ENCODE measurements at regions not wholly inside any gene's neighbourhood (a gene's known extent, or its start where the extent isn't known, plus 50 kb on each side); places are given as distances from the start of the nearest gene placed in this dataset.

GRCh38 chr9:86774116-86774515, 173.2 kb downstream of the GAS1 start:
- no peak for DNase-seq (ENCODE audit: low read depth in 2 of 2)
- H3K4me1 ChIP-seq (ENCODE audit: control insufficient read depth, extremely low read depth, insufficient read depth, low read length) = no peaks in the 10 kb centered on the region
- H3K4me2 ChIP-seq (ENCODE audit: extremely low read depth, insufficient read depth, low read length) = no peak overlapping the region

GRCh38 chr9:86773422-86773945, 173.8 kb downstream of the GAS1 start:
- no peak overlapping the region for H2AFZ ChIP-seq (ENCODE audit: low read length)
- TF ChIP-seq CTCF (conservative IDR thresholded peaks at IDR 0.05 in 1 of 2, IDR thresholded peaks at IDR 0.05 in 1 of 2; ENCODE audit: low read depth in 1 of 2, low read length in 2 of 2) (no peak), EZH2 (IDR thresholded peaks at IDR 0.05; ENCODE audit: low read length, missing control alignments) (no peak)
- H3K9me3 ChIP-seq (ENCODE audit: control insufficient read depth, insufficient read depth, low read depth, low read length) = no peaks in the 10 kb centered on the region
- H3K4me2 ChIP-seq (ENCODE audit: extremely low read depth, insufficient read depth, low read length) = no peak overlapping the region
- H3K4me1 ChIP-seq (ENCODE audit: control insufficient read depth, extremely low read depth, insufficient read depth, low read length) = no peaks in the 10 kb centered on the region
- no peak overlapping the region for H3K9ac ChIP-seq (ENCODE audit: insufficient read depth, low read length)
- no peaks in the 10 kb centered on the region for H3K36me3 ChIP-seq (ENCODE audit: control insufficient read depth, insufficient read depth, low read length)
- H3K4me3 ChIP-seq (replicated peaks in 1 of 4; ENCODE audit: control extremely low read depth in 1 of 4, insufficient read depth in 1 of 4, low read depth in 3 of 4, low read length in 4 of 4) = no peak overlapping the region
- DNase-seq (ENCODE audit: low read depth in 2 of 2) = no peak
- H3K27me3 ChIP-seq (ENCODE audit: control insufficient read depth, insufficient read depth, low read length) = peaks cover 2% of the 10 kb centered on the region
- H3K27ac ChIP-seq (ENCODE audit: insufficient read depth, low read length) = no peak overlapping the region
- H3K79me2 ChIP-seq (ENCODE audit: control insufficient read depth, insufficient read depth, low read length) = no peaks in the 10 kb centered on the region
- no peaks in the 10 kb centered on the region for H4K20me1 ChIP-seq (ENCODE audit: control insufficient read depth, extremely low read depth, insufficient read depth, low read length)

More at GRCh38 chr9:86774116-86774515, 173.2 kb downstream of the GAS1 start:
- H3K9ac ChIP-seq (ENCODE audit: insufficient read depth, low read length) = no peak overlapping the region
- no peak overlapping the region for H3K4me3 ChIP-seq (replicated peaks in 1 of 4; ENCODE audit: control extremely low read depth in 1 of 4, insufficient read depth in 1 of 4, low read depth in 3 of 4, low read length in 4 of 4)
- H2AFZ ChIP-seq (ENCODE audit: low read length) = no peak overlapping the region
- no peaks in the 10 kb centered on the region for H3K79me2 ChIP-seq (ENCODE audit: control insufficient read depth, insufficient read depth, low read length)
- H3K27me3 ChIP-seq (ENCODE audit: control insufficient read depth, insufficient read depth, low read length) = peaks cover 2% of the 10 kb centered on the region
- no peaks in the 10 kb centered on the region for H4K20me1 ChIP-seq (ENCODE audit: control insufficient read depth, extremely low read depth, insufficient read depth, low read length)
- TF ChIP-seq EZH2 (IDR thresholded peaks at IDR 0.05; ENCODE audit: low read length, missing control alignments) (no peak), CTCF (conservative IDR thresholded peaks at IDR 0.05 in 1 of 2, IDR thresholded peaks at IDR 0.05 in 1 of 2; ENCODE audit: low read depth in 1 of 2, low read length in 2 of 2) (no peak)
- no peak overlapping the region for H3K27ac ChIP-seq (ENCODE audit: insufficient read depth, low read length)
- no peaks in the 10 kb centered on the region for H3K36me3 ChIP-seq (ENCODE audit: control insufficient read depth, insufficient read depth, low read length)
- H3K9me3 ChIP-seq (ENCODE audit: control insufficient read depth, insufficient read depth, low read depth, low read length) = no peaks in the 10 kb centered on the region

- Histone ChIP-seq H3K79me2 (ENCODE audit: control insufficient read depth, insufficient read depth, low read length) (no peaks in the 10 kb centered on the region), H2AFZ (ENCODE audit: low read length) (no peak overlapping the region), H3K27ac (ENCODE audit: insufficient read depth, low read length) (no peak overlapping the region), H3K4me1 (ENCODE audit: control insufficient read depth, extremely low read depth, insufficient read depth, low read length) (no peaks in the 10 kb centered on the region), H3K36me3 (ENCODE audit: control insufficient read depth, insufficient read depth, low read length) (no peaks in the 10 kb centered on the region), H3K4me3 (replicated peaks in 1 of 4; ENCODE audit: control extremely low read depth in 1 of 4, insufficient read depth in 1 of 4, low read depth in 3 of 4, low read length in 4 of 4) (no peak overlapping the region), H3K9me3 (ENCODE audit: control insufficient read depth, insufficient read depth, low read depth, low read length) (no peaks in the 10 kb centered on the region), H3K9ac (ENCODE audit: insufficient read depth, low read length) (no peak overlapping the region), H3K27me3 (ENCODE audit: control insufficient read depth, insufficient read depth, low read length) (peaks cover 2% of the 10 kb centered on the region), H4K20me1 (ENCODE audit: control insufficient read depth, extremely low read depth, insufficient read depth, low read length) (no peaks in the 10 kb centered on the region), H3K4me2 (ENCODE audit: extremely low read depth, insufficient read depth, low read length) (no peak overlapping the region)
- TF ChIP-seq EZH2 (IDR thresholded peaks at IDR 0.05; ENCODE audit: low read length, missing control alignments) = no peak
- TF ChIP-seq CTCF (conservative IDR thresholded peaks at IDR 0.05 in 1 of 2, IDR thresholded peaks at IDR 0.05 in 1 of 2; ENCODE audit: low read depth in 1 of 2, low read length in 2 of 2) = no peak
- no peak for DNase-seq (ENCODE audit: low read depth in 2 of 2)
Measured at GRCh38 chr9:86772635-86772993, 174.7 kb downstream of the GAS1 start.

Data from fibroblast of lung (primary cell).